ENCODE measurements at regions not wholly inside any gene's neighbourhood (a gene's known extent, or its start where the extent isn't known, plus 50 kb on each side); places are given as distances from the start of the nearest gene placed in this dataset.

GRCh38 chr3:147122350-147122749, 284.0 kb downstream of the ZIC4 start:
- H3K4me3 ChIP-seq (ENCODE audit: control insufficient read depth, low read depth, low read length), result no peak overlapping the region
- DNase-seq (ENCODE audit: low read depth), result no peak
- TF ChIP-seq CTCF (IDR thresholded peaks at IDR 0.05; ENCODE audit: control insufficient read depth, insufficient read depth, low read depth, low read length, missing control alignments), result no peak

GRCh38 chr3:147119989-147120388, 286.4 kb downstream of the ZIC4 start:
- no peak overlapping the region for H3K4me3 ChIP-seq (ENCODE audit: control insufficient read depth, low read depth, low read length)
- peak; percentile 53 for TF ChIP-seq CTCF (IDR thresholded peaks at IDR 0.05; ENCODE audit: control insufficient read depth, insufficient read depth, low read depth, low read length, missing control alignments)
- no peak for DNase-seq (ENCODE audit: low read depth)

GRCh38 chr3:147119346-147119745, 287.0 kb downstream of the ZIC4 start:
- H3K4me3 ChIP-seq (ENCODE audit: control insufficient read depth, low read depth, low read length), result no peak overlapping the region
- no peak for DNase-seq (ENCODE audit: low read depth)
- no peak for TF ChIP-seq CTCF (IDR thresholded peaks at IDR 0.05; ENCODE audit: control insufficient read depth, insufficient read depth, low read depth, low read length, missing control alignments)

GRCh38 chr3:147118611-147119010, 287.7 kb downstream of the ZIC4 start:
- no peak for DNase-seq (ENCODE audit: low read depth)
- no peak overlapping the region for H3K4me3 ChIP-seq (ENCODE audit: control insufficient read depth, low read depth, low read length)
- no peak for TF ChIP-seq CTCF (IDR thresholded peaks at IDR 0.05; ENCODE audit: control insufficient read depth, insufficient read depth, low read depth, low read length, missing control alignments)

- DNase-seq (ENCODE audit: low read depth), result no peak
- no peak for TF ChIP-seq CTCF (IDR thresholded peaks at IDR 0.05; ENCODE audit: control insufficient read depth, insufficient read depth, low read depth, low read length, missing control alignments)
- no peak overlapping the region for H3K4me3 ChIP-seq (ENCODE audit: control insufficient read depth, low read depth, low read length)
Observed at GRCh38 chr3:147117631-147118030, 288.7 kb downstream of the ZIC4 start.

- TF ChIP-seq CTCF (IDR thresholded peaks at IDR 0.05; ENCODE audit: control insufficient read depth, insufficient read depth, low read depth, low read length, missing control alignments), result no peak
- DNase-seq (ENCODE audit: low read depth), result peak; percentile 86
- H3K4me3 ChIP-seq (ENCODE audit: control insufficient read depth, low read depth, low read length), result no peak overlapping the region
Observed at GRCh38 chr3:147113293-147114044, 292.9 kb downstream of the ZIC4 start.
